IPS-NIHi7 (cell line): ENCODE measurements at regions not wholly inside any gene's neighbourhood (a gene's known extent, or its start where the extent isn't known, plus 50 kb on each side); places are given as distances from the start of the nearest gene placed in this dataset.

Source experiments
- DNase-seq: peaks from one replicate; pipeline ENCODE4 v3.0.0; 2012; ENCODE audit warnings: mixed read lengths; ENCODE audit errors: extremely low spot score

GRCh38 chr19:33947265-33947964 lies 150.7 kb downstream of the KCTD15 start:
- no peak for DNase-seq

GRCh38 chr19:33948651-33949335 lies 152.1 kb downstream of the KCTD15 start:
- no peak for DNase-seq

GRCh38 chr19:33950091-33950750 lies 153.6 kb downstream of the KCTD15 start:
- no peak for DNase-seq

- DNase-seq: no peak
These were observed 156.4 kb downstream of the KCTD15 start for GRCh38 chr19:33953023-33953422.

GRCh38 chr19:33953592-33953991 lies 156.9 kb downstream of the KCTD15 start:
- DNase-seq: no peak

- DNase-seq: no peak
These were observed 158.0 kb downstream of the KCTD15 start for GRCh38 chr19:33954686-33955085.

GRCh38 chr19:33956941-33957340 lies 160.3 kb downstream of the KCTD15 start:
- no peak for DNase-seq

GRCh38 chr19:33957804-33958203 lies 161.1 kb downstream of the KCTD15 start:
- DNase-seq: no peak

GRCh38 chr19:33960566-33960965 lies 163.9 kb downstream of the KCTD15 start:
- DNase-seq: no peak

GRCh38 chr19:33962161-33962560 lies 165.5 kb downstream of the KCTD15 start:
- no peak for DNase-seq

GRCh38 chr19:33963514-33963913 lies 166.8 kb downstream of the KCTD15 start:
- no peak for DNase-seq

GRCh38 chr19:33971073-33971472 lies 174.4 kb downstream of the KCTD15 start:
- no peak for DNase-seq

- DNase-seq: no peak
These were observed 181.4 kb downstream of the KCTD15 start for GRCh38 chr19:33977756-33978685.

- DNase-seq: no peak
These were observed 186.0 kb downstream of the KCTD15 start for GRCh38 chr19:33982706-33983105.

- DNase-seq: no peak
These were observed 183.7 kb upstream of the LSM14A start for GRCh38 chr19:33988601-33989000.

- no peak for DNase-seq
These were observed 174.6 kb upstream of the LSM14A start for GRCh38 chr19:33997690-33998089.

GRCh38 chr19:33998302-33998701 lies 174.0 kb upstream of the LSM14A start:
- no peak for DNase-seq

GRCh38 chr19:33998739-33999345 lies 173.5 kb upstream of the LSM14A start:
- DNase-seq: no peak

- DNase-seq: no peak
These were observed 155.3 kb upstream of the LSM14A start for GRCh38 chr19:34017024-34017423.

- DNase-seq: no peak
These were observed 154.7 kb upstream of the LSM14A start for GRCh38 chr19:34017601-34018000.

GRCh38 chr19:34018546-34018945 lies 153.8 kb upstream of the LSM14A start:
- DNase-seq: no peak
